GM19467 (cell line): ENCODE measurements at regions not wholly inside any gene's neighbourhood (a gene's known extent, or its start where the extent isn't known, plus 50 kb on each side); places are given as distances from the start of the nearest gene placed in this dataset.
"Not testable (repeated sequence)": the region's sequence is repeated elsewhere in the genome, so short reads cannot be mapped to it uniquely, and the experiment has no call there.

Source experiments
- ATAC-seq: cut with Tn5 transposase; IDR thresholded peaks from one replicate; pipeline ENCODE4 v1.9.1; 2021; ENCODE audit warnings: mild to moderate bottlenecking, moderate library complexity; ENCODE audit not compliant: unreplicated experiment

GRCh38 chr9:129561594-129562281 lies 59.2 kb downstream of the C9orf50 start:
- no peak for ATAC-seq

GRCh38 chr9:129560881-129561306 lies 60.0 kb downstream of the C9orf50 start:
- ATAC-seq: no peak

- no peak for ATAC-seq
Measured at GRCh38 chr9:129559506-129559881, 61.4 kb downstream of the C9orf50 start.

GRCh38 chr9:129558551-129559505 lies 62.1 kb downstream of the C9orf50 start:
- ATAC-seq: no peak

- ATAC-seq: no peak
Measured at GRCh38 chr9:129558063-129558550, 62.8 kb downstream of the C9orf50 start.

- ATAC-seq: no peak
Measured at GRCh38 chr9:129557192-129558036, 63.5 kb downstream of the C9orf50 start.

GRCh38 chr9:129556491-129557191 lies 64.3 kb downstream of the C9orf50 start:
- no peak for ATAC-seq

GRCh38 chr9:129555512-129556215 lies 65.2 kb downstream of the C9orf50 start:
- ATAC-seq: no peak

- no peak for ATAC-seq
Measured at GRCh38 chr9:129554649-129555048, 66.3 kb downstream of the C9orf50 start.

- ATAC-seq: no peak
Measured at GRCh38 chr9:129553277-129553676, 67.6 kb downstream of the C9orf50 start.

GRCh38 chr9:129552064-129552463 lies 68.8 kb downstream of the C9orf50 start:
- no peak for ATAC-seq

- ATAC-seq: no peak
Measured at GRCh38 chr9:129551393-129551973, 69.4 kb downstream of the C9orf50 start.

- ATAC-seq: not testable (repeated sequence)
Measured at GRCh38 chr9:129550977-129551376, 69.9 kb downstream of the C9orf50 start.

GRCh38 chr9:129550199-129550839 lies 70.6 kb downstream of the C9orf50 start:
- ATAC-seq: no peak

GRCh38 chr9:129549684-129550083 lies 71.2 kb downstream of the C9orf50 start:
- ATAC-seq: no peak

- ATAC-seq: no peak
Measured at GRCh38 chr9:129549139-129549538, 71.8 kb downstream of the C9orf50 start.

- no peak for ATAC-seq
Measured at GRCh38 chr9:129548571-129549135, 72.2 kb downstream of the C9orf50 start.

- no peak for ATAC-seq
Measured at GRCh38 chr9:129547869-129548570, 72.9 kb downstream of the C9orf50 start.
